Esophagus muscularis mucosa (tissue), 4 donors: ENCODE measurements at regions not wholly inside any gene's neighbourhood (a gene's known extent, or its start where the extent isn't known, plus 50 kb on each side); places are given as distances from the start of the nearest gene placed in this dataset.

Source experiments
- DNase-seq: peaks from one replicate; pipeline ENCODE4 v3.0.0-alpha.2; 2017; ENCODE audit errors: extremely low spot score
- H3K27ac ChIP-seq, 4 donors: fragments of 200-600 bp; sonication (generic); replicated peaks in 1 of 4; 1 replicate in 3 of 4; 2 replicates in 1 of 4; pipeline ENCODE4 v1.5.1; 2016 to 2019; ENCODE audit warnings: mild to moderate bottlenecking in 1 of 4
- H3K27me3 ChIP-seq, 4 donors: fragments of 200-600 bp; sonication (generic); one replicate each; pipeline versions ENCODE4 v1.5.1 to v1.6.0; 2016 to 2019
- H3K36me3 ChIP-seq, 4 donors: fragments of 200-600 bp; sonication (generic); one replicate each; pipeline ENCODE4 v1.5.1; 2016 to 2019
- H3K4me1 ChIP-seq, 4 donors: fragments of 200-600 bp; sonication (generic); one replicate each; pipeline ENCODE4 v1.5.1; 2016 to 2019
- H3K4me3 ChIP-seq, 4 donors: fragments of 200-600 bp; sonication (generic); 1 replicate in 2 of 4; 2 replicates in 2 of 4; pipeline ENCODE4 v1.5.1; 2016 to 2019; ENCODE audit warnings: mild to moderate bottlenecking in 4 of 4, moderate library complexity in 1 of 4
- H3K9me3 ChIP-seq, 4 donors: fragments of 200-600 bp; sonication (generic); 1 replicate in 3 of 4; 2 replicates in 1 of 4; pipeline ENCODE4 v1.5.1; 2016 to 2019
- CTCF ChIP-seq, 3 experiments: fragments of 200-600 bp in 2 of 3; fragments of 450-650 bp in 1 of 3; sonication (generic) in 2 of 3; IDR thresholded peaks; one replicate each; pipeline ENCODE4 v1.5.1; 2017 to 2019; ENCODE audit warnings: antibody characterized with exemption in 3 of 3, mild to moderate bottlenecking in 2 of 3, moderate library complexity in 1 of 3
- EP300 ChIP-seq: sonication (generic); formaldehyde crosslinking; IDR thresholded peaks from one replicate; pipeline ENCODE4 v1.6.1; 2017; ENCODE audit warnings: antibody characterized with exemption
- POLR2A ChIP-seq: fragments of 450-650 bp; IDR thresholded peaks from one replicate; pipeline ENCODE4 v1.6.1; 2017; ENCODE audit warnings: antibody characterized with exemption, moderate library complexity, mild to moderate bottlenecking, low read depth
- POLR2AphosphoS5 ChIP-seq, 2 donors: sonication (generic); formaldehyde crosslinking; IDR thresholded peaks; one replicate each; pipeline ENCODE4 v1.6.1; 2017; ENCODE audit warnings: antibody characterized with exemption in 2 of 2
- WGBS: methylation state at CpG from one replicate; pipeline ENCODE4 v1.1.5; 2018; 5-methylcytosine and 5-hydroxymethylcytosine counted together
- intact Hi-C: fragments of 100-400 bp; cut with DNase I; formaldehyde crosslinking; loops from one replicate; pipeline ENCODE4 v1.15.1; 2023

GRCh38 chr3:27596334-27596841, 112.2 kb upstream of the SLC4A7 start:
- H3K4me1 ChIP-seq = peaks cover 5 to 33% (median 25%) of the 10 kb centered on the region in 4 donors
- TF ChIP-seq POLR2AphosphoS5 (IDR thresholded peaks at IDR 0.05) (no peak), EP300 (no peak), POLR2A (no peak), CTCF (IDR thresholded peaks at IDR 0.05) (no peak)
- H3K4me3 ChIP-seq = no peak overlapping the region
- DNase-seq = no peak
- no peaks in the 10 kb centered on the region for H3K9me3 ChIP-seq
- WGBS = 17% methylated on average over 3 of the region's 3 CpGs
- no peaks in the 10 kb centered on the region for H3K36me3 ChIP-seq
- intact Hi-C loops = no loop called here
- no peak overlapping the region for H3K27ac ChIP-seq
- H3K27me3 ChIP-seq = no peaks in the 10 kb centered on the region

GRCh38 chr3:27594096-27594690, 110.0 kb upstream of the SLC4A7 start:
- DNase-seq = no peak
- Histone ChIP-seq H3K4me1 (peaks cover 17 to 50% (median 45%) of the 10 kb centered on the region in 4 donors), H3K36me3 (no peaks in the 10 kb centered on the region), H3K27me3 (no peaks in the 10 kb centered on the region), H3K9me3 (no peaks in the 10 kb centered on the region), H3K4me3 (no peak overlapping the region), H3K27ac (peak overlapping the region in 1 of 4 donors; percentile 8)
- intact Hi-C loops = no loop called here
- TF ChIP-seq EP300 (no peak), POLR2A (no peak), CTCF (IDR thresholded peaks at IDR 0.05) (no peak), POLR2AphosphoS5 (IDR thresholded peaks at IDR 0.05) (no peak)
- WGBS = 54% methylated on average over 1 of the region's 1 CpG

- no peak for TF ChIP-seq POLR2AphosphoS5 (IDR thresholded peaks at IDR 0.05)
- TF ChIP-seq CTCF (IDR thresholded peaks at IDR 0.05) = no peak
- TF ChIP-seq EP300 = no peak
- TF ChIP-seq POLR2A = no peak
- no peak overlapping the region for H3K4me3 ChIP-seq
- peaks cover 17 to 50% (median 45%) of the 10 kb centered on the region in 4 donors for H3K4me1 ChIP-seq
- 87% methylated on average over 2 of the region's 2 CpGs for WGBS
- no peak for DNase-seq
- no peak overlapping the region for H3K27ac ChIP-seq
- intact Hi-C loops = no loop called here
- H3K27me3 ChIP-seq = no peaks in the 10 kb centered on the region
- no peaks in the 10 kb centered on the region for H3K36me3 ChIP-seq
- no peaks in the 10 kb centered on the region for H3K9me3 ChIP-seq
Observed at GRCh38 chr3:27593173-27593572, 109.0 kb upstream of the SLC4A7 start.

- peak overlapping the region; percentile 60 to 72 (median 64) for H3K27ac ChIP-seq
- WGBS = 43% methylated on average over 7 of the region's 7 CpGs
- no peak for DNase-seq
- H3K36me3 ChIP-seq = no peaks in the 10 kb centered on the region
- no peaks in the 10 kb centered on the region for H3K27me3 ChIP-seq
- H3K4me3 ChIP-seq = no peak overlapping the region
- intact Hi-C loops = no loop called here
- H3K4me1 ChIP-seq = peaks cover 17 to 46% (median 43%) of the 10 kb centered on the region in 4 donors
- no peaks in the 10 kb centered on the region for H3K9me3 ChIP-seq
- TF ChIP-seq CTCF (IDR thresholded peaks at IDR 0.05) = no peak
- TF ChIP-seq POLR2A = no peak
- TF ChIP-seq EP300 = no peak
- TF ChIP-seq POLR2AphosphoS5 (IDR thresholded peaks at IDR 0.05) = no peak
Observed at GRCh38 chr3:27591312-27592210, 107.4 kb upstream of the SLC4A7 start.
